ENCODE measurements at regions not wholly inside any gene's neighbourhood (a gene's known extent, or its start where the extent isn't known, plus 50 kb on each side); places are given as distances from the start of the nearest gene placed in this dataset.
"Not testable (repeated sequence)": the region's sequence is repeated elsewhere in the genome, so short reads cannot be mapped to it uniquely, and the experiment has no call there.

DNA sequence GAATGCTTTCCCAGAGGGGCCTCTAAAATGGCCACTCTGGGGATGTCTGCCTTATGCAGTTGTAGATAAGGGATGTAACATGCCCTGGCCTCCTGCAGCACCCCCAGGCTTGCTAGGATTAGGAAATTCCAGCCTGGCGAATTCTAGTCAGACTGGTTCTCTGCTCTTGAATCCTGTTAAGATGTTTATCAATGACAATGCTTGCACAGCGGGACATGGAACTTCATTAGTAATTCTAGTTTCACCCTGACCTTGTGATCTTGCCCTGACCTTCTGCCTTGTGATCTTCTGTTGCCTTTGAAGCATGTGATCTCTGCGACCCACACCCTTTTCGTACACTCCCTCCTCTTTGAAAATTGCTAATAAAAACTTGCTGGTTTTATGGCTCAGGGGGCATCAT is 497.2 kb upstream of the PABPC4L start:
- H3K9me3 ChIP-seq (replicated peaks; ENCODE audit: control insufficient read depth, insufficient read depth, low read length); CTCF ChIA-PET; H2AFZ ChIP-seq (ENCODE audit: low read depth, low read length); dilution Hi-C loops (cut with MboI; ENCODE audit: extremely low pct_ligation_motif_present, low sequenced_read_pairs); H3K9me1 ChIP-seq (replicated peaks; ENCODE audit: control insufficient read depth, extremely low read depth, insufficient read depth, low read length); H3K27me3 ChIP-seq (ENCODE audit: control insufficient read depth in 2 of 2, insufficient read depth in 2 of 2, low read length in 2 of 2); H3K9ac ChIP-seq (replicated peaks; ENCODE audit: extremely low read depth, insufficient read depth, low read length); H3K4me2 ChIP-seq (ENCODE audit: insufficient read depth, low read length); H4K20me1 ChIP-seq (replicated peaks; ENCODE audit: control insufficient read depth, extremely low read depth, insufficient read depth, low read length); FAIRE-seq; H3K4me1 ChIP-seq (ENCODE audit: control insufficient read depth, extremely low read depth, insufficient read depth, low read length); H3K27ac ChIP-seq (ENCODE audit: insufficient read depth, low read depth, low read length); BruUV-seq (replicated peaks); POLR2A ChIA-PET; H3K4me3 ChIP-seq (replicated peaks in 1 of 3; ENCODE audit: insufficient read depth in 1 of 3, low read depth in 1 of 3, low read length in 3 of 3); intact Hi-C loops (cut with micrococcal nuclease); H3K79me2 ChIP-seq (ENCODE audit: control insufficient read depth, insufficient read depth, low read length); DNase-seq (ENCODE audit: low read depth, low spot score); H3K36me3 ChIP-seq (ENCODE audit: control insufficient read depth in 2 of 2, extremely low read depth in 1 of 2, insufficient read depth in 2 of 2, low read length in 2 of 2): not testable (repeated sequence)

DNA sequence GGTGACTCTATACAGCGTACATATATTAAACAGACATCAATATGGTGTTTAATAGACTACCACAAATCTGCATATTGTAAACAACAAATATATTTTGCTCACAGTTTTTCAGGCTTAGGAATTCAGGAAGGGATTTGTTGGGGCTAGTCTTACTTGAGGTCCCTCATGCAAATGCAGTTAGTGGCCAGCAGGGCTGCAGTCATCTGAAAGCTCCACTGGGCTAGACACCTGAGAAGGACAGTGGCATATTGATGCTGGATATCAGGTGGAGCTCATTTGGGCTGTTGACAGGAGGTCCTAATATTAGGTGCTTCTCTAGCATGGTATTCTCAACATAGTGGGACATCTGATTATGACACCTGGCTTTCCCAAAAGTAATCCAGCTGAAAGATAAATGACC is 493.8 kb upstream of the PABPC4L start:
- TF ChIP-seq, protein P1, sequence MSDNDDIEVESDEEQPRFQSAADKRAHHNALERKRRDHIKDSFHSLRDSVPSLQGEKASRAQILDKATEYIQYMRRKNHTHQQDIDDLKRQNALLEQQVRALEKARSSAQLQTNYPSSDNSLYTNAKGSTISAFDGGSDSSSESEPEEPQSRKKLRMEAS (IDR thresholded peaks at IDR 0.05; ENCODE audit: insufficient read depth, insufficient read length) = no peak
- no peak for TF ChIP-seq JUN (IDR thresholded peaks at IDR 0.05; ENCODE audit: borderline replicate concordance, insufficient read depth, insufficient read length, low read depth)
- no peak for TF ChIP-seq MYC (IDR thresholded peaks at IDR 0.05; ENCODE audit: low read depth, low read length)
- TF ChIP-seq POLR2A (IDR thresholded peaks at IDR 0.05; ENCODE audit: low read depth, low read length) = no peak
- no peak for TF ChIP-seq POLR2AphosphoS5 (IDR thresholded peaks at IDR 0.05; ENCODE audit: insufficient read depth, low read depth, low read length)
- TF ChIP-seq GATA2 (IDR thresholded peaks at IDR 0.05; ENCODE audit: insufficient read depth, insufficient read length, low read depth, low read length) = no peak
- no peak for TF ChIP-seq EZH2 (IDR thresholded peaks at IDR 0.05; ENCODE audit: borderline replicate concordance, low read depth, low read length, severe bottlenecking)
- TF ChIP-seq FOS (IDR thresholded peaks at IDR 0.05; ENCODE audit: borderline replicate concordance, insufficient read depth, low read length) = no peak
- TF ChIP-seq, protein P2, sequence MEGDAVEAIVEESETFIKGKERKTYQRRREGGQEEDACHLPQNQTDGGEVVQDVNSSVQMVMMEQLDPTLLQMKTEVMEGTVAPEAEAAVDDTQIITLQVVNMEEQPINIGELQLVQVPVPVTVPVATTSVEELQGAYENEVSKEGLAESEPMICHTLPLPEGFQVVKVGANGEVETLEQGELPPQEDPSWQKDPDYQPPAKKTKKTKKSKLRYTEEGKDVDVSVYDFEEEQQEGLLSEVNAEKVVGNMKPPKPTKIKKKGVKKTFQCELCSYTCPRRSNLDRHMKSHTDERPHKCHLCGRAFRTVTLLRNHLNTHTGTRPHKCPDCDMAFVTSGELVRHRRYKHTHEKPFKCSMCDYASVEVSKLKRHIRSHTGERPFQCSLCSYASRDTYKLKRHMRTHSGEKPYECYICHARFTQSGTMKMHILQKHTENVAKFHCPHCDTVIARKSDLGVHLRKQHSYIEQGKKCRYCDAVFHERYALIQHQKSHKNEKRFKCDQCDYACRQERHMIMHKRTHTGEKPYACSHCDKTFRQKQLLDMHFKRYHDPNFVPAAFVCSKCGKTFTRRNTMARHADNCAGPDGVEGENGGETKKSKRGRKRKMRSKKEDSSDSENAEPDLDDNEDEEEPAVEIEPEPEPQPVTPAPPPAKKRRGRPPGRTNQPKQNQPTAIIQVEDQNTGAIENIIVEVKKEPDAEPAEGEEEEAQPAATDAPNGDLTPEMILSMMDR (IDR thresholded peaks at IDR 0.05; ENCODE audit: extremely low read depth in 1 of 2, insufficient read depth in 1 of 2, low read depth in 1 of 2, low read length in 2 of 2) = no peak
- CTCF ChIA-PET = no interaction called here
- Histone ChIP-seq H3K4me3 (replicated peaks in 1 of 3; ENCODE audit: insufficient read depth in 1 of 3, low read depth in 1 of 3, low read length in 3 of 3) (no peak overlapping the region), H4K20me1 (replicated peaks; ENCODE audit: control insufficient read depth, extremely low read depth, insufficient read depth, low read length) (no peaks in the 10 kb centered on the region), H3K9me1 (replicated peaks; ENCODE audit: control insufficient read depth, extremely low read depth, insufficient read depth, low read length) (peaks cover under 1% of the 10 kb centered on the region), H3K79me2 (ENCODE audit: control insufficient read depth, insufficient read depth, low read length) (no peaks in the 10 kb centered on the region), H3K9me3 (replicated peaks; ENCODE audit: control insufficient read depth, insufficient read depth, low read length) (no peaks in the 10 kb centered on the region), H3K27me3 (ENCODE audit: control insufficient read depth in 2 of 2, insufficient read depth in 2 of 2, low read length in 2 of 2) (no peaks in the 10 kb centered on the region), H3K36me3 (ENCODE audit: control insufficient read depth in 2 of 2, extremely low read depth in 1 of 2, insufficient read depth in 2 of 2, low read length in 2 of 2) (no peaks in the 10 kb centered on the region), H3K27ac (ENCODE audit: insufficient read depth, low read depth, low read length) (no peak overlapping the region), H3K4me1 (ENCODE audit: control insufficient read depth, extremely low read depth, insufficient read depth, low read length) (no peaks in the 10 kb centered on the region), H2AFZ (ENCODE audit: low read depth, low read length) (no peak overlapping the region), H3K4me2 (ENCODE audit: insufficient read depth, low read length) (no peak overlapping the region), H3K9ac (replicated peaks; ENCODE audit: extremely low read depth, insufficient read depth, low read length) (no peak overlapping the region)
- POLR2A ChIA-PET = no interaction called here
- intact Hi-C loops (cut with micrococcal nuclease) = no loop called here
- dilution Hi-C loops (cut with MboI; ENCODE audit: extremely low pct_ligation_motif_present, low sequenced_read_pairs) = no loop called here
- no peak for FAIRE-seq
- no TSS peak for BruUV-seq (replicated peaks)
- DNase-seq (ENCODE audit: low read depth, low spot score) = no peak
